ENCODE measurements at regions not wholly inside any gene's neighbourhood (a gene's known extent, or its start where the extent isn't known, plus 50 kb on each side); places are given as distances from the start of the nearest gene placed in this dataset.
"Not testable (repeated sequence)": the region's sequence is repeated elsewhere in the genome, so short reads cannot be mapped to it uniquely, and the experiment has no call there.

DNA sequence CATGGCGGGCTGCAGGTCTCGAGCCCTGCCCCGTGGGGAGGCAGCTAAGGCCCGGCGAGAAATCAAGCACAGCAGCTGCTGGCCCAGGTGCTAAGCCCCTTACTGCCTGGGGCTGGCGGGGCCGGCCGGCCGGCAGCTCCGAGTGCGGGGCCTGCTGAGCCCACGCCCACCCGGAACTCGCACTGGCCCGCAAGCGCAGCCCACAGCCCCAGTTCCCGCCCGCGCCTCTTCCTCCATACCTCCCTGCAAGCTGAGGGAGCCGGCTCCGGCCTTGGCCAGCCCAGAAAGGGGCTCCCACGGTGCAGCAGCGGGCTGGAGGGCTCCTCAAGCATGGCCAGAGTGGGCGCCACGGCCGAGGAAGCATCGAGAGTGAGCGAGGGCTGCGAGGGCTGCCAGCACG lies 270.5 kb upstream of the ZNF804A start:
- DNase-seq (ENCODE audit: low read depth): not testable (repeated sequence)

DNA sequence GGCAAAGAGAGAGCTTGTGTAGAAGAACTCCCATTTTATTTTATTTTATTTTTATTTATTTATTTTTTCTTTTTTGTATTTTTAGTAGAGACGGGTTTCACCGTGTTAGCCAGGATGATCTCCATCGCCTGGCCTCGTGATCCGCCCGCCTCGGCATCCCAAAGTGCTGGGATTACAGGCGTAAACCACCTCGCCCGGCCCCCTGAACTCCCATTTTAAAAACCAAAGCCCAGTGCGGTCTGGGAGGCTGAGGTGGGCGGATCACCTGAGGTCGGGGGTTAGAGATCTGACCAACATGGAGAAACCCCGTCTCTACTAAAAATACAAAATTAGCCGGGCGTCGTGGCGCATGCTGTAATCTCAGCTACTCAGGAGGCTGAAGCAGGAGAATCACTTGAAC lies 267.8 kb upstream of the ZNF804A start:
- DNase-seq (ENCODE audit: low read depth): not testable (repeated sequence)

- DNase-seq (ENCODE audit: low read depth): no peak
Measured at GRCh38 chr2:184336688-184337087, 261.6 kb upstream of the ZNF804A start.

- DNase-seq (ENCODE audit: low read depth): no peak
Measured at GRCh38 chr2:184338771-184339170, 259.6 kb upstream of the ZNF804A start.

GRCh38 chr2:184339966-184340365 lies 258.4 kb upstream of the ZNF804A start:
- DNase-seq (ENCODE audit: low read depth): no peak

DNA sequence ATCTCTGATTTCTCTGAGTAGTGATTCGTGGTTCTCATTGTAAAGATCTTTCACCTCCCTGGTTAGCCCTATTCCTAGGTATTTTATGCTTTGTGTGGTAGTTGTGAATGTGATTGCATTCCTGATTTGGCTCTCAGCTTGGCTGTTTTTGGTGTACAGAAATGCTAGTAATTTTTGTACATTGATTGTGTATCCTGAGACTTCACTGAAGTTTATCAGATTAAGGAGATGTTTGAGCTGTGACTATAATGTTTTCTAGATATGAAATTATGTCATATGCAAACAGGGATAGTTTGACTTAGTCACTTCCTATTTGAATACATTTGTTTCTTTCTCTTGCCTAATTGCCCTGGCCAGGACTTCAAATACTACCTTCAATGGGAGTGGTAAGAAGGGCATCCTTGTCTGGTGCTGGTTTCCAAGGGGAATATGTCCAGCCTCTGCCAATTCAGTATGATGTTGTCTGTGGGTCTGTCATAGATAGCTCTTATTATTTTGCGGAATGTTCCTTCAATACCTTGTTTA lies 251.9 kb upstream of the ZNF804A start:
- DNase-seq (ENCODE audit: low read depth): no peak

DNA sequence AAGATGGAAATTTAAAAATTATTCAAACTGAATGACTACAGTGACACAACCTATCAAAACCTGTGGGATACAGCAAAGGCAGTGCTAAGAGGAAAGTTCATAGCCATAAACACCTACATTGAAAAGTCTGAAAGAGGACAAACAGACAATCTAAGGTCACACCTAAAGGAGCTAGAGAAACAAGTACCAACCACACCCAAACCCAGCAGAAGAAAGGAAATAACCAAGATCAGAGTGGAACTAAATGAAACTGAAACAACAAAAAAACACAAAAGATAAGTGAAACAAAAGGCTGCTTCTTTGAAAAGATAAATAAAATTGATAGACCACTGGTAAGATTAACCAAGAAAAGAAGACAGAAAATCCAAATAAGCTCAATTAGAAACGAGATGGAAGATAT lies 247.2 kb upstream of the ZNF804A start:
- no peak for DNase-seq (ENCODE audit: low read depth)

DNA sequence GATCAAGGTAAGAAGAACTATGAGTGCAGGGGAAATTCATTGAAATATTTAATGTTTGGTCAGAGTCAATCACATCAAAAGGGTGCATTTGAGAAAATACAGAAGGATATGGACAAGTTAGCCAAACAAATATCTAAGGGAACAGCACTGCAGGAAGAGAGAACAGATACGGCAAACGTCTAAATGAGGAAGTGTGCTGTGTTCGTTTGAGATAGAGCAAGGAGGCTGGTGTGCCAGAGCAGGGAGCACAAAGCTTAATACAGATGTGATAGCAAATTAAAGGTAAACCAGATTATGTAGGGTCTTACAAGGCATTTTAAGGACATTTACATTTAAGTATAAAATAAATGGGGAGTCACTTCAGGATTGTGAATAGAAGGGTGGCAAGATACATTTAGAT lies 241.3 kb upstream of the ZNF804A start:
- DNase-seq (ENCODE audit: low read depth): no peak

GRCh38 chr2:184359379-184359778 lies 238.9 kb upstream of the ZNF804A start:
- no peak for DNase-seq (ENCODE audit: low read depth)

GRCh38 chr2:184363213-184363612 lies 235.1 kb upstream of the ZNF804A start:
- no peak for DNase-seq (ENCODE audit: low read depth)

GRCh38 chr2:184367211-184367610 lies 231.1 kb upstream of the ZNF804A start:
- no peak for DNase-seq (ENCODE audit: low read depth)

GRCh38 chr2:184369307-184369706 lies 229.0 kb upstream of the ZNF804A start:
- DNase-seq (ENCODE audit: low read depth): no peak

- DNase-seq (ENCODE audit: low read depth): no peak
Measured at GRCh38 chr2:184370954-184371353, 227.4 kb upstream of the ZNF804A start.

- no peak for DNase-seq (ENCODE audit: low read depth)
Measured at GRCh38 chr2:184371641-184372040, 226.7 kb upstream of the ZNF804A start.

DNA sequence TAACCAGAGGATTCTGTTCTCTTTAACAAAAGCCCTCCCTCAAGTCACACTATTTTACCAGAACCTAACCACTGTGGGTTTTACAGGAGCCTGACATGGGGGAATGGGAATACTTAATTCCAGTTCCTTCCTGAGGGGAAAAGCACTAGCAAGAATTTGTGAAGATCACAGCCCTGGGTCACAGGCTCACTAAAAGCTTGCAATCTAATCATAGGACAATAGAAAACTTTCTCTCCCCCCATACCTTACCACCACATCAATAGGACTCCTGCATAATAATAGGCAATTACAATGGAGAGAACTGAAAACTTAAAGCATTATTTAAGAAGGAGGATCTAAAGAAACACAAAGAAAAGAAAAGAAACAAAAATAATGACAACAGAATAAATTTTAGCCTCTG lies 225.8 kb upstream of the ZNF804A start:
- DNase-seq (ENCODE audit: low read depth): no peak

DNA sequence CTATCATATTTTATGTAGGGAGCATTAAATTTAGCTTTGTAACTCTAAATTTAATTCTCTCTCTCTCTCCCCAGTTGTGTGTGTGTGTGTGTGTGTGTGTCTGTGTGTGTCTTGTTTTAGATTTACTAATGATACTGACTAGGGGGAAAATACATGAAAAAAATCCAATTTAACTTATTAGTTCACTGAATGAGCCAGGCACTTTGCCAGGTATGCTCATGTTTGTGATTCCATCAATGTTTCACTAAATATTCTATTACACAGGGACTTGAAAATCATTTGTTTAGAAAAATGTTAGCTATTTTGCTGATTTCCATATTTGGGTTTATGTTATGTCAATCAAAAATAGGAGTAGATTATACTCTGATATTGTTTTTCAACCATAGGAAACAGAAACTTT lies 203.7 kb upstream of the ZNF804A start:
- DNase-seq (ENCODE audit: low read depth): no peak

DNA sequence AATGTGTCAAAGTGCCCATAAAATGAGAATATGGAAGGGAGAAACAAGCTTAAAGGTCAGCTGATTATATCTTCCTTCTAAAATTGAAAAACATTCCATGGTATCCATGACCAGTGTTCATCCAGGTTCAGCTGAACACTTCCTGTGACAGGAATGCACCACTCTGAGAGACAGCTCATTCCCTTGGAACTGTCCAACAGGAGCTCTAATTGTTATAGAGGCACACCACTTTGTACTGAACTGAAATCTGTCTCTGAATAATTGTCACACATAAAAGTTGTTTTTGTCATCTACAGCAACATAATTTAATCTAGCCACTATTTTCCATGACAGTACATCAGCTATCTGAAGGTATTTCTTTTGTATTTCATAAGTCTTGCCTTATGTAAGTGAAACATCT lies 195.9 kb upstream of the ZNF804A start:
- DNase-seq (ENCODE audit: low read depth): no peak

- DNase-seq (ENCODE audit: low read depth): not testable (repeated sequence)
Measured at GRCh38 chr2:184407041-184407630, 191.2 kb upstream of the ZNF804A start.

GRCh38 chr2:184410160-184410559 lies 188.2 kb upstream of the ZNF804A start:
- DNase-seq (ENCODE audit: low read depth): no peak

DNA sequence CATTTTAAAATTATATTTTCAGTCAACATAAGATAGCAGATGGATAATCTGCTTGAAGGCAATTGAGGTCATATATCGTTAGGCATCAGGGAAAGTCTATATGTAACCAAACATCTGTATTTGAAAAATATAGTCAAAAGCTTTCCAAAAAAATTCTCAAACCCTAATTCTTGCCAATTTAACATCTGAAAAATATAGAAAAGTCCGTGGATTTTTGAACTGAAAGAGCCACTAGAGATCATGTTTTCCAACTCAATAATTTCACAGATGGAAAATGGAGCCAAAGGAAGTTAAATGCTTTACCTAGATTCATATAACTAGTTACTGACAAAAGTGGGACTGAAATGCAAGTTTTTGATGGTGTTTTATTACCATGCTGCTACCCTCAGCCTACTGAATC lies 185.1 kb upstream of the ZNF804A start:
- DNase-seq (ENCODE audit: low read depth): no peak

DNA sequence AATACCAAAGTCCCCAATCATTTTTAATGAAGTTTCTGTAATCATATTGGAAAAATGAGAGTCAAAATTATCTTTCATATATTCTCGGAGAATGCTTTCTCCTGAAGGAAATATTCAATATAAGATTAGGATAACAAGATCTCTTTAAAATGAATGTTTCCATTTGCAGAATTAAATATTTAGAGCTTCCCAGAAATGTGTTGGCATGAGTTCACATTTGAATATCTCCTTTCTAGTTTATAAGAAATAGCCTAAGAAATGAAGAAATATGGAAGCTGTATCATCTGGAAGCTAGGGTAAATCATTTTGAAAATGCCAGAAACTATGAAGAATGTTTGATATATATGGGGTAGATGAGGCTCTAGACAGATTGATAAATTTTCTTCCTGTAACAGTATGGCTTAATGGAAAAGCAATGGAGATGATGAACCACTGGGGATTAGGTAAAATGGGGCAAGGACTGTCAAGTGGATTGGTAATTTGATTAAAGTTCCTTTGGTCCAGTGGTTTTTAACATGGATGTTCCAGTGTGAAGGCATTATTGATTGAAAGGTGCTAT lies 184.6 kb upstream of the ZNF804A start:
- no peak for DNase-seq (ENCODE audit: low read depth)

GRCh38 chr2:184416146-184416913 lies 182.0 kb upstream of the ZNF804A start:
- DNase-seq (ENCODE audit: low read depth): no peak

DNA sequence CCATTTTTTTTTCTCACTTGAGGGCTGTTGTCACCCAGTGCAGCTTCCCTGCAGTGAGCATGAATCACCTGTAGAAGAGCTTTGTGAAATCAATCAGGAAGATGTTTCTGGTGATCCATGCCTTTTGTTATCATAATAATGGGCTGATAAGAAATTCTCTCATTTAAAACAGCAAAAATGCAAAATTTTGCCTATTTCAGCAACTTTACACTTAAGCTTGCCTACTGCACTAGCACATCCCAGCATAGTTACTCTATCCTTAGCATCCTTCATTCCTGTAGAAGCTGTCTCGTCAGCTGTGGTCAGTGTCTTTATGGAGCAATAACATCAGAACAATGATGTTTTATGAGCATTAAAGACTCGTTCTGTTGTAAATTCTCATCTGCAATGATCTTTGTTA lies 178.6 kb upstream of the ZNF804A start:
- DNase-seq (ENCODE audit: low read depth): no peak
